HG03575 (cell line): ENCODE measurements at regions not wholly inside any gene's neighbourhood (a gene's known extent, or its start where the extent isn't known, plus 50 kb on each side); places are given as distances from the start of the nearest gene placed in this dataset.

ENCODE experiments used
- ATAC-seq: cut with Tn5 transposase; IDR thresholded peaks from one replicate; pipeline ENCODE4 v1.9.1; 2021; ENCODE audit not compliant: unreplicated experiment, insufficient number of reproducible peaks, low FRiP score; ENCODE audit errors: extremely low read depth

GRCh38 chr2:128988967-128989366 lies 670.3 kb upstream of the HS6ST1 start:
- ATAC-seq = no peak

- ATAC-seq = no peak
These were observed 676.4 kb upstream of the HS6ST1 start for GRCh38 chr2:128995086-128995485.

GRCh38 chr2:128996078-128996477 lies 677.4 kb upstream of the HS6ST1 start:
- ATAC-seq = no peak

GRCh38 chr2:128997166-128997866 lies 678.6 kb upstream of the HS6ST1 start:
- ATAC-seq = no peak

- no peak for ATAC-seq
These were observed 683.3 kb upstream of the HS6ST1 start for GRCh38 chr2:129001926-129002325.

GRCh38 chr2:129002751-129003150 lies 684.1 kb upstream of the HS6ST1 start:
- ATAC-seq = no peak

- ATAC-seq = no peak
These were observed 685.8 kb upstream of the HS6ST1 start for GRCh38 chr2:129004485-129004884.

- ATAC-seq = no peak
These were observed 686.3 kb upstream of the HS6ST1 start for GRCh38 chr2:129004940-129005490.

- no peak for ATAC-seq
These were observed 687.6 kb upstream of the HS6ST1 start for GRCh38 chr2:129006135-129006886.

- ATAC-seq = no peak
These were observed 688.2 kb upstream of the HS6ST1 start for GRCh38 chr2:129006901-129007300.

- no peak for ATAC-seq
These were observed 689.6 kb upstream of the HS6ST1 start for GRCh38 chr2:129008055-129008880.

GRCh38 chr2:129008881-129009554 lies 690.4 kb upstream of the HS6ST1 start:
- no peak for ATAC-seq

GRCh38 chr2:129009555-129010146 lies 691.0 kb upstream of the HS6ST1 start:
- ATAC-seq = no peak

- ATAC-seq = no peak
These were observed 691.6 kb upstream of the HS6ST1 start for GRCh38 chr2:129010262-129010661.

- no peak for ATAC-seq
These were observed 692.9 kb upstream of the HS6ST1 start for GRCh38 chr2:129011466-129012061.

- no peak for ATAC-seq
These were observed 695.8 kb upstream of the HS6ST1 start for GRCh38 chr2:129014432-129014831.

GRCh38 chr2:129015397-129016285 lies 697.0 kb upstream of the HS6ST1 start:
- no peak for ATAC-seq
